ENCODE measurements at regions not wholly inside any gene's neighbourhood (a gene's known extent, or its start where the extent isn't known, plus 50 kb on each side); places are given as distances from the start of the nearest gene placed in this dataset.

GRCh38 chr4:52172166-52172565, 121.1 kb downstream of the SPATA18 start:
- no peak overlapping the region for H3K4me3 ChIP-seq (ENCODE audit: low read depth, low read length, poor library complexity, severe bottlenecking)
- TF ChIP-seq EZH2 (IDR thresholded peaks at IDR 0.05; ENCODE audit: borderline replicate concordance, low read length): no peak
- TF ChIP-seq CTCF (IDR thresholded peaks at IDR 0.05; ENCODE audit: low read length): peak; percentile 37; the same call in 1 of the 2 replicates

GRCh38 chr4:52173470-52174045, 122.5 kb downstream of the SPATA18 start:
- Histone ChIP-seq H3K9ac (ENCODE audit: low read length) (no peak overlapping the region), H3K36me3 (ENCODE audit: insufficient read depth, low read length) (no peaks in the 10 kb centered on the region), H3K27me3 (ENCODE audit: insufficient read depth, low read length) (no peaks in the 10 kb centered on the region), H4K20me1 (ENCODE audit: insufficient read depth, low read length) (no peaks in the 10 kb centered on the region), H3K27ac (ENCODE audit: low read depth, low read length, poor library complexity, severe bottlenecking) (no peak overlapping the region), H3F3A (ENCODE audit: insufficient read depth, low read length) (no peaks in the 10 kb centered on the region), H3K9me3 (ENCODE audit: low read length) (no peaks in the 10 kb centered on the region), H3K4me1 (ENCODE audit: insufficient read depth, low read length, severe bottlenecking) (no peaks in the 10 kb centered on the region), H3K4me2 (ENCODE audit: low read length) (no peak overlapping the region), H3K9me2 (ENCODE audit: low read depth, low read length) (no peaks in the 10 kb centered on the region), H3K4me3 (ENCODE audit: low read depth, low read length, poor library complexity, severe bottlenecking) (no peak overlapping the region), H3K79me2 (ENCODE audit: insufficient read depth, low read length) (no peaks in the 10 kb centered on the region), H2AFZ (ENCODE audit: low read length) (no peak overlapping the region)
- TF ChIP-seq EZH2 (IDR thresholded peaks at IDR 0.05; ENCODE audit: borderline replicate concordance, low read length) (no peak), CTCF (IDR thresholded peaks at IDR 0.05; ENCODE audit: low read length) (no peak)

More at GRCh38 chr4:52172166-52172565, 121.1 kb downstream of the SPATA18 start:
- Histone ChIP-seq H3K79me2 (ENCODE audit: insufficient read depth, low read length) (no peaks in the 10 kb centered on the region), H3K27ac (ENCODE audit: low read depth, low read length, poor library complexity, severe bottlenecking) (no peak overlapping the region), H3K9ac (ENCODE audit: low read length) (no peak overlapping the region), H3K9me2 (ENCODE audit: low read depth, low read length) (no peaks in the 10 kb centered on the region), H3K9me3 (ENCODE audit: low read length) (no peaks in the 10 kb centered on the region), H3F3A (ENCODE audit: insufficient read depth, low read length) (no peaks in the 10 kb centered on the region), H3K27me3 (ENCODE audit: insufficient read depth, low read length) (no peaks in the 10 kb centered on the region), H4K20me1 (ENCODE audit: insufficient read depth, low read length) (no peaks in the 10 kb centered on the region), H3K36me3 (ENCODE audit: insufficient read depth, low read length) (no peaks in the 10 kb centered on the region), H2AFZ (ENCODE audit: low read length) (no peak overlapping the region), H3K4me1 (ENCODE audit: insufficient read depth, low read length, severe bottlenecking) (no peaks in the 10 kb centered on the region), H3K4me2 (ENCODE audit: low read length) (no peak overlapping the region)

GRCh38 chr4:52187603-52188002, 136.5 kb downstream of the SPATA18 start:
- no peak overlapping the region for H3K4me2 ChIP-seq (ENCODE audit: low read length)
- no peaks in the 10 kb centered on the region for H3K27me3 ChIP-seq (ENCODE audit: insufficient read depth, low read length)
- H3K27ac ChIP-seq (ENCODE audit: low read depth, low read length, poor library complexity, severe bottlenecking): no peak overlapping the region
- no peaks in the 10 kb centered on the region for H3K9me3 ChIP-seq (ENCODE audit: low read length)
- H4K20me1 ChIP-seq (ENCODE audit: insufficient read depth, low read length): no peaks in the 10 kb centered on the region
- H3F3A ChIP-seq (ENCODE audit: insufficient read depth, low read length): no peaks in the 10 kb centered on the region
- no peak overlapping the region for H3K4me3 ChIP-seq (ENCODE audit: low read depth, low read length, poor library complexity, severe bottlenecking)
- no peaks in the 10 kb centered on the region for H3K9me2 ChIP-seq (ENCODE audit: low read depth, low read length)
- H2AFZ ChIP-seq (ENCODE audit: low read length): no peak overlapping the region
- TF ChIP-seq EZH2 (IDR thresholded peaks at IDR 0.05; ENCODE audit: borderline replicate concordance, low read length): no peak
- H3K9ac ChIP-seq (ENCODE audit: low read length): no peak overlapping the region
- no peaks in the 10 kb centered on the region for H3K79me2 ChIP-seq (ENCODE audit: insufficient read depth, low read length)
- no peaks in the 10 kb centered on the region for H3K4me1 ChIP-seq (ENCODE audit: insufficient read depth, low read length, severe bottlenecking)
- no peaks in the 10 kb centered on the region for H3K36me3 ChIP-seq (ENCODE audit: insufficient read depth, low read length)

- Histone ChIP-seq H3K4me2 (ENCODE audit: low read length) (no peak overlapping the region), H3K9ac (ENCODE audit: low read length) (no peak overlapping the region), H3K9me3 (ENCODE audit: low read length) (no peaks in the 10 kb centered on the region), H3K27ac (ENCODE audit: low read depth, low read length, poor library complexity, severe bottlenecking) (no peak overlapping the region), H3K79me2 (ENCODE audit: insufficient read depth, low read length) (no peaks in the 10 kb centered on the region), H3F3A (ENCODE audit: insufficient read depth, low read length) (no peaks in the 10 kb centered on the region), H3K9me2 (ENCODE audit: low read depth, low read length) (no peaks in the 10 kb centered on the region), H3K4me1 (ENCODE audit: insufficient read depth, low read length, severe bottlenecking) (no peaks in the 10 kb centered on the region), H3K4me3 (ENCODE audit: low read depth, low read length, poor library complexity, severe bottlenecking) (no peak overlapping the region), H3K27me3 (ENCODE audit: insufficient read depth, low read length) (no peaks in the 10 kb centered on the region), H4K20me1 (ENCODE audit: insufficient read depth, low read length) (no peaks in the 10 kb centered on the region), H3K36me3 (ENCODE audit: insufficient read depth, low read length) (no peaks in the 10 kb centered on the region), H2AFZ (ENCODE audit: low read length) (no peak overlapping the region)
- TF ChIP-seq EZH2 (IDR thresholded peaks at IDR 0.05; ENCODE audit: borderline replicate concordance, low read length) (no peak), CTCF (IDR thresholded peaks at IDR 0.05; ENCODE audit: low read length) (no peak)
Observed at GRCh38 chr4:52192001-52192400, 140.9 kb downstream of the SPATA18 start.
